Neutrophil (primary cell): ENCODE measurements at regions not wholly inside any gene's neighbourhood (a gene's known extent, or its start where the extent isn't known, plus 50 kb on each side); places are given as distances from the start of the nearest gene placed in this dataset.
"Not testable (repeated sequence)": the region's sequence is repeated elsewhere in the genome, so short reads cannot be mapped to it uniquely, and the experiment has no call there.

Experiments
- H3K27ac ChIP-seq: fragments of 200-600 bp; sonication (generic); 2 replicates; pipeline ENCODE4 v1.5.1; 2016; ENCODE audit warnings: mild to moderate bottlenecking, moderate library complexity
- H3K27me3 ChIP-seq: fragments of 200-600 bp; sonication (generic); 2 replicates; pipeline ENCODE4 v1.6.0; 2016; ENCODE audit warnings: mild to moderate bottlenecking
- H3K36me3 ChIP-seq: fragments of 200-600 bp; sonication (generic); 2 replicates; pipeline ENCODE4 v1.5.1; 2017
- H3K4me1 ChIP-seq, 2 experiments: fragments of 200-600 bp in 1 of 2; sonication (generic) in 1 of 2; 1 replicate in 1 of 2; 2 replicates in 1 of 2; pipeline versions ENCODE4 v1.5.1 to v1.6.1; 2013 to 2016; ENCODE audit warnings: low read depth in 1 of 2, low read length in 1 of 2, mild to moderate bottlenecking in 1 of 2, moderate library complexity in 1 of 2; ENCODE audit not compliant: control insufficient read depth in 1 of 2, insufficient read depth in 1 of 2
- H3K4me3 ChIP-seq, 2 experiments: fragments of 200-600 bp in 1 of 2; sonication (generic) in 1 of 2; 1 replicate in 1 of 2; 2 replicates in 1 of 2; pipeline ENCODE4 v1.5.1; 2013 to 2016; ENCODE audit warnings: low read depth in 1 of 2, low read length in 1 of 2, mild to moderate bottlenecking in 1 of 2, moderate library complexity in 1 of 2
- H3K9me3 ChIP-seq: fragments of 200-600 bp; sonication (generic); 2 replicates; pipeline ENCODE4 v1.5.1; 2016
- TF ChIP-seq, protein P1 (sequence below): fragments of 200-600 bp; sonication (generic); IDR thresholded peaks from 2 replicates; pipeline ENCODE4 v1.5.1; 2016; ENCODE audit warnings: antibody characterized with exemption

DNA sequence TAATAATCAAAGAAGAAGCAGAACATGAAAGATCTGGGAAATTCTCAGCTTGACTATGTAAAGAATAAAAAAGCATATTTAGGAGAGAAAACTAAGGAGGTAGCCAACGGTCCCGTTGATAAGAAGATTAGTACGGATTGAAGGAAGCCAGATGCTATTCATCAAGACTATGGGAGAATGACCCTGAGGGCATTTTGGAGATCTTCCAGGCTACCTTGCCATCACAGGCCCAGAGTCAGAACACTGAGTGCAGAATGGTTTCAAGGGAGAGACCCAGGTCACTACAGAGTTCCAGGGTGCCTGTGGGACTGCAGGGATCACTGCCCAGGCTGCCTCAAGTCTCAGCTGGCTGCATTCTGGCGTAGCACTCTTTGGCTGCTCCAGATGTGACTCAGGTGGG lies 752.9 kb upstream of the ARPP21 start:
- H3K4me1 ChIP-seq = no peaks in the 10 kb centered on the region
- TF ChIP-seq, protein P1, sequence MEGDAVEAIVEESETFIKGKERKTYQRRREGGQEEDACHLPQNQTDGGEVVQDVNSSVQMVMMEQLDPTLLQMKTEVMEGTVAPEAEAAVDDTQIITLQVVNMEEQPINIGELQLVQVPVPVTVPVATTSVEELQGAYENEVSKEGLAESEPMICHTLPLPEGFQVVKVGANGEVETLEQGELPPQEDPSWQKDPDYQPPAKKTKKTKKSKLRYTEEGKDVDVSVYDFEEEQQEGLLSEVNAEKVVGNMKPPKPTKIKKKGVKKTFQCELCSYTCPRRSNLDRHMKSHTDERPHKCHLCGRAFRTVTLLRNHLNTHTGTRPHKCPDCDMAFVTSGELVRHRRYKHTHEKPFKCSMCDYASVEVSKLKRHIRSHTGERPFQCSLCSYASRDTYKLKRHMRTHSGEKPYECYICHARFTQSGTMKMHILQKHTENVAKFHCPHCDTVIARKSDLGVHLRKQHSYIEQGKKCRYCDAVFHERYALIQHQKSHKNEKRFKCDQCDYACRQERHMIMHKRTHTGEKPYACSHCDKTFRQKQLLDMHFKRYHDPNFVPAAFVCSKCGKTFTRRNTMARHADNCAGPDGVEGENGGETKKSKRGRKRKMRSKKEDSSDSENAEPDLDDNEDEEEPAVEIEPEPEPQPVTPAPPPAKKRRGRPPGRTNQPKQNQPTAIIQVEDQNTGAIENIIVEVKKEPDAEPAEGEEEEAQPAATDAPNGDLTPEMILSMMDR = no peak
- H3K36me3 ChIP-seq = no peaks in the 10 kb centered on the region
- no peaks in the 10 kb centered on the region for H3K27me3 ChIP-seq
- no peak overlapping the region for H3K27ac ChIP-seq
- H3K9me3 ChIP-seq = peaks cover 5% of the 10 kb centered on the region
- no peak overlapping the region for H3K4me3 ChIP-seq

DNA sequence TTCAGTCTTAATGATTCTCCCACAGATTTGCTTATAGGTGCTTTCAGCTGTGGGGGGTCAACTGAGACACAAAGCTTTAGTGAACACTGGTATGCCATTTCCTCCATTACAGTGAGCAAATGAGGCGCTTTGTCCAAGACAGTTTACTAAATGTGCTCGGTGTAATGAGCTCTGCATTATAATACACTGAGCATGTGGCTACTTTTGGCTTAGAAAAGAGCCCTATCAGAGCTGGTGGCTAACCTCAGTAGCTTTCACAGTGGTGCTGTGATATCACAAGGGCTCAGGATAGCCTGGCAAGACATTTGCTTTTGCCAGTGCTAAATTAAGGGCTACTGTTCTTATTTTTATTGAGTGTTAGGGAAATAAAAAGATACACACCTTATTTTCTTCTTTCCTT lies 749.7 kb upstream of the ARPP21 start:
- H3K27me3 ChIP-seq = no peaks in the 10 kb centered on the region
- H3K4me3 ChIP-seq = no peak overlapping the region
- no peaks in the 10 kb centered on the region for H3K4me1 ChIP-seq
- H3K9me3 ChIP-seq = peaks cover 5% of the 10 kb centered on the region
- H3K27ac ChIP-seq = no peak overlapping the region
- TF ChIP-seq, protein P1 = no peak
- no peaks in the 10 kb centered on the region for H3K36me3 ChIP-seq

DNA sequence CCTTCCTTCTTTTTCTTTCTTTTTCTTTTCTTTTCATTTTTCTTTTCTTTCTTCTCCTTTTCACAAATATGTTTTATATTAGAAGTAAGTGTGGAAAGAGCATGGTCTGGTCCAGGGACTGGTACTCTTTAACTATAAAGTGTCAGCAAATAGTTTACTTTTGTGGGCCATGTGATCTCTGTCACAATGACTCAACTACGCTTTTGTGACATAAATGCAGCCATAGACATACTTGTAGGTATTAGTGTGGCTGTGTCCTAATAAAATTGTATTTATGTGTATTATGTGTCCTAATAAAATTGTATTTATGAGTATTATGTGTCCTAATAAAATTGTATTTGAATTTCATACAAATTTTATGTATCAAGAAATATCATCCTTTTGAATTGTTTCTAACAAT lies 749.1 kb upstream of the ARPP21 start:
- no peaks in the 10 kb centered on the region for H3K4me1 ChIP-seq
- H3K9me3 ChIP-seq = peaks cover 5% of the 10 kb centered on the region
- H3K27me3 ChIP-seq = no peaks in the 10 kb centered on the region
- H3K27ac ChIP-seq = no peak overlapping the region
- no peaks in the 10 kb centered on the region for H3K36me3 ChIP-seq
- TF ChIP-seq, protein P1 = no peak
- H3K4me3 ChIP-seq = no peak overlapping the region

DNA sequence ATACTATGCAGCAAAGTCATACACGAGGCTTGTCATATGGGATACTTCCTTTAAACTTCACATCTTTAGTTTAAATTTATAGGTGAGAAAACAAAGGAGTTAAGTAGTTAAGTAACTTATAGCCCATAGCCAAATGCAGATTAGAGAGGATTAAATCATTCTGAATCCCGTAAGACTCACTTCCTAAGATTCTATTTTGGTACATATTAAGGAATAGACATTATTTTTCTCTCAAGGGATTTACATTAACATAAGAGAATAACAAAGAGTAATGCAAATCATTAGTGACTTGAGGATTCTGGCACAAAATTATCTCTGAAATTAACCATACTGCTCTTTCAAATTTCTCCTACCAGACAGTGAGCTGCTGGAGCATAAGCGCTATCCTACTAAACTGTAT lies 747.4 kb upstream of the ARPP21 start:
- no peaks in the 10 kb centered on the region for H3K27me3 ChIP-seq
- TF ChIP-seq, protein P1 = no peak
- no peak overlapping the region for H3K27ac ChIP-seq
- H3K36me3 ChIP-seq = no peaks in the 10 kb centered on the region
- H3K4me1 ChIP-seq = no peaks in the 10 kb centered on the region
- H3K9me3 ChIP-seq = peaks cover 5% of the 10 kb centered on the region
- no peak overlapping the region for H3K4me3 ChIP-seq

DNA sequence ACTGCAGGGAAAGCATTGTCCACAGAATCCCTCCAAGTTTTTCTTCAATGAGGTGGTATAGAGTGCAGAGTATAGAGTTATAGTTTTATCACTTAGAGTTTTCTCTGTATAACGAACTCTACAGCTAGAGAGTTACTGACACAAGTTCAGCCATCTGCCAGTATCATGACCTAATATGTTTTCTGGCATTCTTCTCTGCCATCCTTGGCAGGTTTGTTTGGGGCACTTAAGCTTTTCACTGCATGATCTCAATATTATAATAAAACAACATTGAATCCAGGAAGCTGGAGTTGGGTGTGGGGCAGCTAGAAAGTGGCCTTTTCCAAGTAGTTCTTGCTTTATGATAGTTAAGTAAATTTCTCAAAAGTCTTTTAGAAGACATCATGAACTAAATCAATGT lies 743.5 kb upstream of the ARPP21 start:
- Histone ChIP-seq H3K27ac (no peak overlapping the region), H3K9me3 (no peaks in the 10 kb centered on the region), H3K4me1 (no peaks in the 10 kb centered on the region), H3K36me3 (no peaks in the 10 kb centered on the region), H3K4me3 (no peak overlapping the region), H3K27me3 (no peaks in the 10 kb centered on the region)
- TF ChIP-seq, protein P1 = no peak

DNA sequence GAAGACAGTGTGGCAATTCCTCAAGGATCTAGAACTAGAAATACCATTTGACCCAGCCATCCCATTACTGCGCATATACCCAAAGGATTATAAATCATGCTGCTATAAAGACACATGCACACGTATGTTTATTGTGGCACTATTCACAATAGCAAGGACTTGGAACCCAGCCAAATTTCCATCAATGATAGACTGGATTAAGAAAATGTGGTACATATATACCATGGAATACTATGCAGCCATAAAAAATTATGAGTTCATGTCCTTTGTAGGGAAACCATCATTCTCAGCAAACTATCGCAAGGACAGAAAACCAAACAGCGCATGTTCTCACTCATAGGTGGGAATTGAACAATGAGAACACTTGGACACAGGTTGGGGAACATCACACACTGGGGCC lies 729.6 kb upstream of the ARPP21 start:
- not testable (repeated sequence) for H3K9me3 ChIP-seq, H3K27ac ChIP-seq

More for the DNA sequence above, 729.6 kb upstream of the ARPP21 start:
- H3K36me3 ChIP-seq, H3K27me3 ChIP-seq, H3K4me1 ChIP-seq, H3K4me3 ChIP-seq: not testable (repeated sequence)
